PC-3 (cell line): ENCODE measurements at regions not wholly inside any gene's neighbourhood (a gene's known extent, or its start where the extent isn't known, plus 50 kb on each side); places are given as distances from the start of the nearest gene placed in this dataset.

Experiments used
- ATAC-seq: fragments of 200-7000 bp; cut with Tn5 transposase; 2 replicates; pipeline ENCODE4 v1.9.1; 2020; ENCODE audit warnings: mild to moderate bottlenecking, moderate library complexity
- BruUV-seq: library from RNA; stranded (reverse); fragments of 400-500 nt; replicated peaks from 2 replicates; lab custom pipeline; 2021; lab: Mats Ljungman, UMichigan
- CTCF ChIA-PET: fragments of 300-600 bp; sonication (Branson Sonifier 250); formaldehyde crosslinking; loops from one replicate; lab custom pipeline; 2022; ENCODE audit warnings: antibody characterized with exemption; lab: Charles Lee
- POLR2A ChIA-PET: fragments of 300-600 bp; sonication (Branson Sonifier 250); formaldehyde crosslinking; loops from one replicate; lab custom pipeline; 2022; ENCODE audit warnings: antibody characterized with exemption; ENCODE audit not compliant: unreplicated experiment; lab: Charles Lee
- DNase-seq: peaks from one replicate; pipeline ENCODE4 v3.0.0-alpha.2; 2015
- H2AFZ ChIP-seq: fragments of 300-600 bp; sonication (generic); 2 replicates; pipeline ENCODE4 v1.6.0; 2016; ENCODE audit warnings: antibody characterized with exemption, low read length
- H3F3A ChIP-seq: fragments of 300-600 bp; sonication (generic); one replicate; pipeline ENCODE4 v1.6.0; 2017; ENCODE audit warnings: antibody characterized with exemption, low read length, control low read depth, mild to moderate bottlenecking; ENCODE audit not compliant: unreplicated experiment
- H3K27ac ChIP-seq: fragments of 300-600 bp; sonication (generic); 2 replicates; pipeline ENCODE4 v1.5.1; 2016; ENCODE audit warnings: mild to moderate bottlenecking, low read length
- H3K27me3 ChIP-seq: fragments of 300-600 bp; sonication (generic); 2 replicates; pipeline ENCODE4 v1.6.1; 2016; ENCODE audit warnings: low read length, mixed read lengths
- H3K36me3 ChIP-seq: fragments of 300-600 bp; sonication (generic); 2 replicates; pipeline ENCODE4 v1.6.1; 2016; ENCODE audit warnings: low read depth, mixed run types, low read length, mixed read lengths
- H3K4me1 ChIP-seq: fragments of 300-600 bp; sonication (generic); 2 replicates; pipeline ENCODE4 v1.5.1; 2016; ENCODE audit warnings: low read length; ENCODE audit not compliant: insufficient read depth
- H3K4me2 ChIP-seq: fragments of 300-600 bp; sonication (generic); 2 replicates; pipeline ENCODE4 v1.6.0; 2016; ENCODE audit warnings: low read length
- H3K4me3 ChIP-seq: fragments of 300-600 bp; sonication (generic); 2 replicates; pipeline ENCODE4 v1.5.1; 2016; ENCODE audit warnings: mild to moderate bottlenecking, low read length, mixed read lengths
- H3K79me2 ChIP-seq: fragments of 300-600 bp; sonication (generic); 2 replicates; pipeline ENCODE4 v1.6.1; 2017; ENCODE audit warnings: low read length, mixed read lengths
- H3K9ac ChIP-seq: fragments of 300-600 bp; sonication (generic); 2 replicates; pipeline ENCODE4 v1.6.0; 2016; ENCODE audit warnings: mild to moderate bottlenecking, low read length
- H3K9me2 ChIP-seq: fragments of 300-600 bp; sonication (generic); replicated peaks from 2 replicates; pipeline ENCODE4 v1.6.1; 2016; ENCODE audit warnings: mixed run types, low read length, mixed read lengths
- H3K9me3 ChIP-seq: fragments of 300-600 bp; sonication (generic); 2 replicates; pipeline ENCODE4 v1.6.1; 2016; ENCODE audit warnings: low read length, mixed read lengths
- H4K20me1 ChIP-seq: fragments of 300-600 bp; sonication (generic); 2 replicates; pipeline ENCODE4 v1.6.1; 2016; ENCODE audit warnings: low read length, mixed read lengths
- CTCF ChIP-seq: fragments of 300-600 bp; sonication (generic); conservative IDR thresholded peaks from 2 replicates; pipeline ENCODE4 v1.5.1; 2017; ENCODE audit warnings: antibody characterized with exemption, low read depth, mild to moderate bottlenecking, low read length
- EZH2 ChIP-seq: fragments of 300-600 bp; sonication (generic); IDR thresholded peaks from one replicate; pipeline ENCODE4 v1.6.1; 2017; ENCODE audit warnings: antibody characterized with exemption, mild to moderate bottlenecking, low read length; ENCODE audit not compliant: unreplicated experiment
- EZH2phosphoT487 ChIP-seq: fragments of 300-600 bp; sonication (generic); IDR thresholded peaks from 2 replicates; pipeline ENCODE4 v1.6.1; 2018; ENCODE audit warnings: mild to moderate bottlenecking, antibody characterized with exemption, low read length, borderline replicate concordance
- intact Hi-C: fragments of 100-400 bp; cut with micrococcal nuclease; formaldehyde crosslinking; loops from 2 replicates; pipeline ENCODE4 v1.9.0; 2023

- Histone ChIP-seq H3K27me3 (no peaks in the 10 kb centered on the region), H4K20me1 (no peaks in the 10 kb centered on the region), H3K4me3 (no peak overlapping the region), H3K9me3 (peaks cover 16% of the 10 kb centered on the region), H2AFZ (peak overlapping the region; percentile 7; the same call in 1 of the 2 replicates), H3F3A (no peaks in the 10 kb centered on the region), H3K27ac (peak overlapping the region; percentile 74), H3K4me2 (peak overlapping the region; percentile 42), H3K4me1 (peaks cover 25% of the 10 kb centered on the region), H3K9me2 (no peaks in the 10 kb centered on the region), H3K36me3 (peaks cover 15% of the 10 kb centered on the region; the same call in 1 of the 2 replicates), H3K79me2 (no peaks in the 10 kb centered on the region), H3K9ac (no peak overlapping the region; the same call in 1 of the 2 replicates)
- no peak for DNase-seq
- no peak for TF ChIP-seq CTCF
- TF ChIP-seq EZH2, result no peak
- TF ChIP-seq EZH2phosphoT487, result no peak
- ATAC-seq, result peak; percentile 35; the same call in 1 of the 2 replicates
- CTCF ChIA-PET, result no interaction called here
- intact Hi-C loops, result no loop called here
- POLR2A ChIA-PET, result interaction anchor here (0.6 kb wide), 1 partner anchor 13 kb away, joined by 4 read pairs; no protein-coding TSS in a partner anchor
- BruUV-seq, result no TSS peak
Measured at GRCh38 chr11:130737041-130737830, 179.0 kb downstream of the SNX19 start.

DNA sequence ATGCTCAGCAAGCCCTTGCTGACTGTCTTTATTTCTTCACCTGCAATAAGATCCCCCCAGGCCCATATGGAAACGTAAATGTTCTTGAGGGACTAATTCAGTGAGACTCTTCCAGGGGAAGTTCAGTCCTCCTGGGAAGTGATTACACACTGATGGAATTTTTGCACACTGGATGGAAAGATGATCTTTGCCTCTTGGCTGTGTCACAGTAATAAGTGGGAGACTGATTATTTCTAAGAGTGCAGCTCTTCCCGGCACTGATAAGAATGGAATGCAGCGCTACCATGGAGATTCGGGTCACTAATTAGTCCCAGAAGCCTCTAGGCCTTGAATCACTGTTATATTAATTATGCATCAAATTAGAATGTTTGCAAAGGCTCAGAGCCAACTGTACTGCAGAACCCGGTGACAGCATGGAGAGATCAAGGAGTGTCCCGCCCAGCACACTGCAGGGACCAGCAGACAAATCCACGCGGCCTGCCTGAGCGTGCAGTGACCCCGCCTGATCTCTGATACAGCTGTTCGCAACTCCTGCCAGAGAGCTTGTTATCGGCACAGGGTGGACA, 178.3 kb downstream of the SNX19 start:
- H3K9me3 ChIP-seq, result peaks cover 16% of the 10 kb centered on the region
- no peaks in the 10 kb centered on the region for H4K20me1 ChIP-seq
- ChIA-PET POLR2A (no interaction called here), CTCF (no interaction called here)
- H3K36me3 ChIP-seq, result peaks cover 15% of the 10 kb centered on the region; the same call in 1 of the 2 replicates
- BruUV-seq, result no TSS peak
- H3K27ac ChIP-seq, result peak overlapping the region; percentile 74
- H3K4me3 ChIP-seq, result no peak overlapping the region
- ATAC-seq (peak; percentile 78), DNase-seq (peak; percentile 72)
- peak overlapping the region; percentile 42 for H3K4me2 ChIP-seq
- H3F3A ChIP-seq, result no peaks in the 10 kb centered on the region
- no peaks in the 10 kb centered on the region for H3K79me2 ChIP-seq
- peak overlapping the region; percentile 7; the same call in 1 of the 2 replicates for H2AFZ ChIP-seq
- peak overlapping the region; percentile 20; the same call in 1 of the 2 replicates for H3K9ac ChIP-seq
- no peaks in the 10 kb centered on the region for H3K9me2 ChIP-seq
- no peaks in the 10 kb centered on the region for H3K27me3 ChIP-seq
- TF ChIP-seq EZH2 (no peak), CTCF (no peak), EZH2phosphoT487 (no peak)
- H3K4me1 ChIP-seq, result peaks cover 25% of the 10 kb centered on the region
- intact Hi-C loops, result no loop called here

- H3K27ac ChIP-seq, result peak overlapping the region; percentile 74
- peaks cover 25% of the 10 kb centered on the region for H3K4me1 ChIP-seq
- H3K4me3 ChIP-seq, result no peak overlapping the region
- H3F3A ChIP-seq, result no peaks in the 10 kb centered on the region
- H2AFZ ChIP-seq, result no peak overlapping the region
- H4K20me1 ChIP-seq, result no peaks in the 10 kb centered on the region
- ATAC-seq (peak; percentile 53), DNase-seq (peak; percentile 56)
- peaks cover 16% of the 10 kb centered on the region for H3K9me3 ChIP-seq
- no peaks in the 10 kb centered on the region for H3K79me2 ChIP-seq
- BruUV-seq, result no TSS peak
- no peaks in the 10 kb centered on the region for H3K9me2 ChIP-seq
- H3K9ac ChIP-seq, result peak overlapping the region; percentile 20; the same call in 1 of the 2 replicates
- TF ChIP-seq CTCF (no peak), EZH2 (no peak)
- H3K36me3 ChIP-seq, result peaks cover 15% of the 10 kb centered on the region; the same call in 1 of the 2 replicates
- peak overlapping the region; percentile 42 for H3K4me2 ChIP-seq
- intact Hi-C loops, result no loop called here
- no peaks in the 10 kb centered on the region for H3K27me3 ChIP-seq
- CTCF ChIA-PET, result no interaction called here
- POLR2A ChIA-PET, result no interaction called here
Measured at GRCh38 chr11:130738611-130739010, 177.7 kb downstream of the SNX19 start.
